Ovary (tissue), 7 donors: ENCODE measurements at regions not wholly inside any gene's neighbourhood (a gene's known extent, or its start where the extent isn't known, plus 50 kb on each side); places are given as distances from the start of the nearest gene placed in this dataset.
"Not testable (repeated sequence)": the region's sequence is repeated elsewhere in the genome, so short reads cannot be mapped to it uniquely, and the experiment has no call there.

Experiments
- DNase-seq, 5 donors: peaks; one replicate each; pipeline ENCODE4 v3.0.0-alpha.2; 2019 to 2020
- H3K27ac ChIP-seq, 2 donors: fragments of 200-600 bp; one replicate each; pipeline versions ENCODE4 v1.5.1 to v1.8.0; 2019 to 2022
- H3K27me3 ChIP-seq: fragments of 200-600 bp; one replicate; pipeline ENCODE4 v1.8.0; 2022
- H3K36me3 ChIP-seq: fragments of 200-600 bp; sonication (generic); one replicate; pipeline ENCODE4 v1.5.1; 2019
- H3K4me1 ChIP-seq: one replicate; pipeline ENCODE4 v1.8.1; 2013; ENCODE audit warnings: mild to moderate bottlenecking, moderate library complexity; ENCODE audit not compliant: insufficient read depth
- H3K4me3 ChIP-seq: fragments of 200-600 bp; sonication (generic); one replicate; pipeline ENCODE4 v1.5.1; 2017
- H3K9me3 ChIP-seq, 2 donors: fragments of 200-600 bp in 1 of 2; sonication (generic) in 1 of 2; one replicate each; pipeline versions ENCODE4 v1.5.1 to v1.8.1; 2013 to 2019; ENCODE audit warnings: mild to moderate bottlenecking in 1 of 2, moderate library complexity in 1 of 2
- EP300 ChIP-seq: sonication (generic); formaldehyde crosslinking; IDR thresholded peaks from one replicate; pipeline ENCODE4 v1.6.1; 2017; ENCODE audit warnings: antibody characterized with exemption
- POLR2A ChIP-seq: fragments of 450-650 bp; IDR thresholded peaks from one replicate; pipeline ENCODE4 v1.6.1; 2017; ENCODE audit warnings: antibody characterized with exemption, mild to moderate bottlenecking, moderate library complexity
- WGBS, 3 donors: extraction: QIAGEN DNeasy Blood & Tissue Kit in 1 of 3; methylation state at CpG; one replicate each; pipeline versions ENCODE4 v1.1.5 to v1.1.7; 2013 to 2017; 5-methylcytosine and 5-hydroxymethylcytosine counted together
- intact Hi-C, 4 donors: fragments of 100-400 bp; cut with DNase I; formaldehyde crosslinking; loops; one replicate each; pipeline versions ENCODE4 v1.11.0 to v1.15.1; 2022 to 2023
- TF ChIP-seq, protein P1 (sequence below), 3 donors: fragments of 450-650 bp in 2 of 3; fragments of 200-600 bp in 1 of 3; IDR thresholded peaks; one replicate each; pipeline versions ENCODE4 v1.5.1 to v1.8.0; 2016 to 2022; ENCODE audit warnings: antibody characterized with exemption in 3 of 3, mild to moderate bottlenecking in 1 of 3
- donor health status: DM: no; HTN: no; CAD: no; lungs with moderate emphysema.
- donor health status: DM: no; HTN: no; CAD: no.
- donor health status: Bipolar disorder and iron deficiency.
- donor health status: DM: no; HTN: no; CAD: no.
- donor health status: DM: yes; HTN: yes; CAD: no.

GRCh38 chr2:75403991-75404428 lies 156.7 kb downstream of the EVA1A start:
- intact Hi-C loops = no loop called here

DNA sequence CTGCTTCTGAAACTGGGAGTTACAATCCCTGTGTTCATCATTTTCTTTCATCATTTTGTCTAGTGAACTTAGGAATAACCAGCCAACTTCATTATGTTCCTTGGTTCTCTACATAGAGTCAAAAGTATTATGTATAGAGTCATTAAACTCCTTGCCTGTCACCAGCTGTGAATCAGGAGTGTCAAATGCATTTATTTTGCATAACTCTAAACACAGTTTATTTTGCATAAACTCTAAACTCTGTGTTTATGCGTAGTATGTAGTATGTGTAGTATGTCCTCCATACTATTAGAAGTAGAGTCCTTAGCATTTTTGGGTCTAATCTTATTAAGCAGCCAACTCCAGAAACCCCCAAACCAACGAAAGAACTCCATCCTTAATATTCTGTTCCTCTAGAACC lies 164.4 kb downstream of the EVA1A start:
- no peaks in the 10 kb centered on the region for H3K36me3 ChIP-seq
- no peaks in the 10 kb centered on the region for H3K27me3 ChIP-seq
- no peak overlapping the region for H3K27ac ChIP-seq
- no peak overlapping the region for H3K4me3 ChIP-seq
- DNase-seq = no peak
- H3K9me3 ChIP-seq = no peaks in the 10 kb centered on the region
- WGBS, 3 donors = 86 to 90% (median 86%) methylated on average over 2 of the region's 2 CpGs
- intact Hi-C loops = no loop called here
- TF ChIP-seq EP300 (no peak), POLR2A (no peak)
- TF ChIP-seq, protein P1, sequence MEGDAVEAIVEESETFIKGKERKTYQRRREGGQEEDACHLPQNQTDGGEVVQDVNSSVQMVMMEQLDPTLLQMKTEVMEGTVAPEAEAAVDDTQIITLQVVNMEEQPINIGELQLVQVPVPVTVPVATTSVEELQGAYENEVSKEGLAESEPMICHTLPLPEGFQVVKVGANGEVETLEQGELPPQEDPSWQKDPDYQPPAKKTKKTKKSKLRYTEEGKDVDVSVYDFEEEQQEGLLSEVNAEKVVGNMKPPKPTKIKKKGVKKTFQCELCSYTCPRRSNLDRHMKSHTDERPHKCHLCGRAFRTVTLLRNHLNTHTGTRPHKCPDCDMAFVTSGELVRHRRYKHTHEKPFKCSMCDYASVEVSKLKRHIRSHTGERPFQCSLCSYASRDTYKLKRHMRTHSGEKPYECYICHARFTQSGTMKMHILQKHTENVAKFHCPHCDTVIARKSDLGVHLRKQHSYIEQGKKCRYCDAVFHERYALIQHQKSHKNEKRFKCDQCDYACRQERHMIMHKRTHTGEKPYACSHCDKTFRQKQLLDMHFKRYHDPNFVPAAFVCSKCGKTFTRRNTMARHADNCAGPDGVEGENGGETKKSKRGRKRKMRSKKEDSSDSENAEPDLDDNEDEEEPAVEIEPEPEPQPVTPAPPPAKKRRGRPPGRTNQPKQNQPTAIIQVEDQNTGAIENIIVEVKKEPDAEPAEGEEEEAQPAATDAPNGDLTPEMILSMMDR (IDR thresholded peaks at IDR 0.05) = no peak
- H3K4me1 ChIP-seq = no peaks in the 10 kb centered on the region

More at GRCh38 chr2:75403991-75404428, 156.7 kb downstream of the EVA1A start:
- TF ChIP-seq POLR2A = no peak
- TF ChIP-seq, protein P1 (IDR thresholded peaks at IDR 0.05) = peak; percentile 13 to 20 (median 13)
- TF ChIP-seq EP300 = no peak
- 25 to 40% (median 29%) methylated on average over 9 of the region's 9 CpGs for WGBS, 3 donors
- Histone ChIP-seq H3K36me3 (no peaks in the 10 kb centered on the region), H3K9me3 (no peaks in the 10 kb centered on the region), H3K4me3 (no peak overlapping the region), H3K27me3 (no peaks in the 10 kb centered on the region), H3K27ac (no peak overlapping the region), H3K4me1 (no peaks in the 10 kb centered on the region)
- no peak for DNase-seq

DNA sequence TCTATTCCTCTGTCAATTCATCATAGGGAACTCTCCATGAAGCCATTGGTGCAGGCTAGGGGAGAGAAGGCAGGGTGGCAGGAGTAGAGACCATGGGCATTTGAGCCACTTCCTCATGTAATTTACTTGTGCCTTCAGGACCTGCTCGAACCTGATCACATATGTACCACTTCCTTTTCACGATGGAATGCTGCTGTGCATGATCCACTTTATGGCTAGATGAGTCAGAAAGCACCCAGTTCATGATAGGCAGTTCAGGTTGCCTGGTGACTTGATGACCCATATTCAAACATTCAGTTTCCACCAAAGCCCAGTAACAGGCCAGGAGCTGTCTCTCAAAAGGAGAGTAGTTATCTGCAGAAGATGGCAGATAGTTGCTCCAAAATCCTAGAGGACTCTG lies 166.0 kb downstream of the EVA1A start:
- H3K4me3 ChIP-seq, intact Hi-C loops, DNase-seq, H3K4me1 ChIP-seq, H3K36me3 ChIP-seq, H3K27ac ChIP-seq, H3K9me3 ChIP-seq, H3K27me3 ChIP-seq: not testable (repeated sequence)
- 81 to 91% (median 88%) methylated on average over 2 of the region's 2 CpGs for WGBS, 3 donors

- TF ChIP-seq EP300 (no peak), POLR2A (no peak)
- TF ChIP-seq, protein P1 (IDR thresholded peaks at IDR 0.05) = no peak
- Histone ChIP-seq H3K4me1 (no peaks in the 10 kb centered on the region), H3K27ac (no peak overlapping the region), H3K36me3 (no peaks in the 10 kb centered on the region), H3K4me3 (no peak overlapping the region), H3K9me3 (no peaks in the 10 kb centered on the region), H3K27me3 (no peaks in the 10 kb centered on the region)
- intact Hi-C loops = no loop called here
- WGBS, 3 donors = 77 to 90% (median 88%) methylated on average over 3 of the region's 3 CpGs
- no peak for DNase-seq
Measured at GRCh38 chr2:75390169-75390568, 170.6 kb downstream of the EVA1A start.

DNA sequence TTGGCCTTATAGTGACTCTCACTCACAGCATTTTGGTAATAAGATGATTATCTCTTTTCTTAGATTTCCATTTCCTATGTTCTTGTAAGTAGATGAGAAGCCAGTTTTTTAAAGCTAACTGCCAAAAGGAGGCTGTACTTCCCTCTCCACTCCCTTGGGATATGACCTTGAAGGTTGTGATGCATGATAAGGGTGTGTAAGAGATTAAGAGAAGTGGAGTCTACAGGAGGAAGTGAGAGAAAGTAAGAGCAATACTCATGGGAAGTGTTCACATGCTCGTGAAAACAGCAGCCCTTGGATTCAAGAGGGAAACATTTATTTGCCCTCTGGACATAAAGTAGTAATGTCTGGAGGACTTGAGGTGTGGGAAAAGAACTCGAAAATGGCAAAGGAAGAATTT lies 171.5 kb downstream of the EVA1A start:
- intact Hi-C loops = no loop called here

More for the DNA sequence above, 171.5 kb downstream of the EVA1A start:
- no peak overlapping the region for H3K4me3 ChIP-seq
- TF ChIP-seq EP300 (no peak), POLR2A (no peak)
- TF ChIP-seq, protein P1 (IDR thresholded peaks at IDR 0.05) = no peak
- no peaks in the 10 kb centered on the region for H3K4me1 ChIP-seq
- no peaks in the 10 kb centered on the region for H3K36me3 ChIP-seq
- H3K27me3 ChIP-seq = no peaks in the 10 kb centered on the region
- H3K9me3 ChIP-seq = no peaks in the 10 kb centered on the region
- 47 to 53% (median 49%) methylated on average over 2 of the region's 2 CpGs for WGBS, 3 donors
- DNase-seq = no peak
- no peak overlapping the region for H3K27ac ChIP-seq
